Breast epithelium (tissue), 4 donors: ENCODE measurements at regions not wholly inside any gene's neighbourhood (a gene's known extent, or its start where the extent isn't known, plus 50 kb on each side); places are given as distances from the start of the nearest gene placed in this dataset.

Experiments used
- DNase-seq, 2 donors: peaks; one replicate each; pipeline ENCODE4 v3.0.0-alpha.2; 2019; ENCODE audit warnings: low spot score in 2 of 2
- H3K27ac ChIP-seq, 2 donors: fragments of 200-600 bp; sonication (generic) in 1 of 2; one replicate each; pipeline ENCODE4 v1.5.1; 2016 to 2019; ENCODE audit warnings: mild to moderate bottlenecking in 1 of 2
- H3K27me3 ChIP-seq, 2 donors: fragments of 200-600 bp; sonication (generic) in 1 of 2; one replicate each; pipeline versions ENCODE4 v1.5.1 to v1.6.0; 2017 to 2019; ENCODE audit warnings: control low read depth in 1 of 2, mild to moderate bottlenecking in 1 of 2
- H3K36me3 ChIP-seq: fragments of 200-600 bp; one replicate; pipeline ENCODE4 v1.5.1; 2019
- H3K4me1 ChIP-seq, 2 donors: fragments of 200-600 bp; sonication (generic); one replicate each; pipeline ENCODE4 v1.5.1; 2016 to 2019; ENCODE audit warnings: control low read depth in 1 of 2
- H3K4me3 ChIP-seq, 3 donors: fragments of 200-600 bp; sonication (generic); 1 replicate in 2 of 3; 2 replicates in 1 of 3; pipeline ENCODE4 v1.5.1; 2016 to 2019; ENCODE audit warnings: mild to moderate bottlenecking in 3 of 3, moderate library complexity in 2 of 3
- H3K9me3 ChIP-seq, 2 donors: fragments of 200-600 bp; sonication (generic) in 1 of 2; one replicate each; pipeline ENCODE4 v1.5.1; 2016 to 2019; ENCODE audit warnings: control low read depth in 1 of 2
- CTCF ChIP-seq, 3 donors: fragments of 450-650 bp; IDR thresholded peaks; one replicate each; pipeline ENCODE4 v1.5.1; 2016 to 2017; ENCODE audit warnings: antibody characterized with exemption in 3 of 3, mild to moderate bottlenecking in 3 of 3, moderate library complexity in 3 of 3
- POLR2A ChIP-seq: fragments of 450-650 bp; IDR thresholded peaks from one replicate; pipeline ENCODE4 v1.6.1; 2016; ENCODE audit warnings: antibody characterized with exemption, mild to moderate bottlenecking, moderate library complexity
- POLR2AphosphoS5 ChIP-seq, 3 donors: sonication (generic); formaldehyde crosslinking; IDR thresholded peaks; one replicate each; pipeline ENCODE4 v1.6.1; 2017; ENCODE audit warnings: antibody characterized with exemption in 3 of 3
- intact Hi-C: fragments of 100-400 bp; cut with DNase I; formaldehyde crosslinking; loops from one replicate; pipeline ENCODE4 v1.15.1; 2023; ENCODE audit warnings: low total_unique reads

- TF ChIP-seq POLR2AphosphoS5 (IDR thresholded peaks at IDR 0.05), result no peak
- no peak for TF ChIP-seq CTCF (IDR thresholded peaks at IDR 0.05)
- TF ChIP-seq POLR2A, result no peak
- no peak overlapping the region for H3K4me3 ChIP-seq
- DNase-seq, result no peak
- no peaks in the 10 kb centered on the region for H3K36me3 ChIP-seq
- intact Hi-C loops, result no loop called here
- no peaks in the 10 kb centered on the region for H3K9me3 ChIP-seq
- H3K27ac ChIP-seq, result no peak overlapping the region
- H3K4me1 ChIP-seq, result no peaks in the 10 kb centered on the region
- H3K27me3 ChIP-seq, result no peaks in the 10 kb centered on the region
Measured at GRCh38 chr5:106089073-106089472, 1581.7 kb downstream of the EFNA5 start.

GRCh38 chr5:106088462-106088861 lies 1582.3 kb downstream of the EFNA5 start:
- DNase-seq, result no peak
- Histone ChIP-seq H3K4me1 (no peaks in the 10 kb centered on the region), H3K36me3 (no peaks in the 10 kb centered on the region), H3K27ac (no peak overlapping the region), H3K27me3 (no peaks in the 10 kb centered on the region), H3K4me3 (no peak overlapping the region), H3K9me3 (no peaks in the 10 kb centered on the region)
- no peak for TF ChIP-seq CTCF (IDR thresholded peaks at IDR 0.05)
- no peak for TF ChIP-seq POLR2A
- no peak for TF ChIP-seq POLR2AphosphoS5 (IDR thresholded peaks at IDR 0.05)
- intact Hi-C loops, result no loop called here

GRCh38 chr5:106086352-106086751 lies 1584.4 kb downstream of the EFNA5 start:
- intact Hi-C loops, result no loop called here
- TF ChIP-seq CTCF (IDR thresholded peaks at IDR 0.05) (no peak), POLR2A (no peak), POLR2AphosphoS5 (IDR thresholded peaks at IDR 0.05) (no peak)

GRCh38 chr5:106085556-106085955 lies 1585.2 kb downstream of the EFNA5 start:
- Histone ChIP-seq H3K4me3 (no peak overlapping the region), H3K4me1 (no peaks in the 10 kb centered on the region), H3K36me3 (no peaks in the 10 kb centered on the region), H3K27me3 (no peaks in the 10 kb centered on the region), H3K9me3 (no peaks in the 10 kb centered on the region), H3K27ac (no peak overlapping the region)
- intact Hi-C loops, result no loop called here
- DNase-seq, result no peak
- TF ChIP-seq CTCF (IDR thresholded peaks at IDR 0.05) (no peak), POLR2AphosphoS5 (IDR thresholded peaks at IDR 0.05) (no peak), POLR2A (no peak)

More at GRCh38 chr5:106086352-106086751, 1584.4 kb downstream of the EFNA5 start:
- Histone ChIP-seq H3K4me3 (no peak overlapping the region), H3K4me1 (no peaks in the 10 kb centered on the region), H3K27me3 (no peaks in the 10 kb centered on the region), H3K36me3 (no peaks in the 10 kb centered on the region), H3K9me3 (no peaks in the 10 kb centered on the region), H3K27ac (no peak overlapping the region)
- DNase-seq, result no peak

- intact Hi-C loops, result no loop called here
- Histone ChIP-seq H3K36me3 (no peaks in the 10 kb centered on the region), H3K4me3 (no peak overlapping the region), H3K27ac (no peak overlapping the region), H3K9me3 (no peaks in the 10 kb centered on the region), H3K4me1 (no peaks in the 10 kb centered on the region), H3K27me3 (no peaks in the 10 kb centered on the region)
- DNase-seq, result no peak
- no peak for TF ChIP-seq POLR2A
- no peak for TF ChIP-seq POLR2AphosphoS5 (IDR thresholded peaks at IDR 0.05)
- no peak for TF ChIP-seq CTCF (IDR thresholded peaks at IDR 0.05)
Measured at GRCh38 chr5:106085136-106085535, 1585.6 kb downstream of the EFNA5 start.
